Caco-2 (cell line): ENCODE measurements at regions not wholly inside any gene's neighbourhood (a gene's known extent, or its start where the extent isn't known, plus 50 kb on each side); places are given as distances from the start of the nearest gene placed in this dataset.

Experiments used
- BruUV-seq: library from RNA; stranded (reverse); fragments of 400-500 nt; replicated peaks from 2 replicates; lab custom pipeline; 2021; lab: Mats Ljungman, UMichigan
- CTCF ChIA-PET: fragments of 300-600 bp; sonication (Branson Sonifier 250); formaldehyde crosslinking; loops from one replicate; lab custom pipeline; 2022; ENCODE audit warnings: antibody characterized with exemption; lab: Charles Lee
- POLR2A ChIA-PET: fragments of 300-600 bp; sonication (Branson Sonifier 250); formaldehyde crosslinking; loops from one replicate; lab custom pipeline; 2022; ENCODE audit warnings: antibody characterized with exemption; lab: Charles Lee
- DNase-seq, 2 experiments: peaks; one replicate each; pipeline versions ENCODE4 v3.0.0 to v3.0.0-alpha.2; 2020 to 2022
- H3K27me3 ChIP-seq: replicated peaks from 2 replicates; pipeline ENCODE4 v1.6.0; 2011; ENCODE audit warnings: low read length; ENCODE audit not compliant: control insufficient read depth, insufficient read depth
- H3K36me3 ChIP-seq: 2 replicates; pipeline ENCODE4 v1.5.1; 2011; ENCODE audit warnings: low read length; ENCODE audit not compliant: control insufficient read depth, insufficient read depth
- H3K4me1 ChIP-seq: fragments of 250-450 bp; sonication (Bioruptor Pico); 2 replicates; pipeline ENCODE4 v1.5.1; 2020; ENCODE audit warnings: mild to moderate bottlenecking
- H3K4me3 ChIP-seq: 2 replicates; pipeline ENCODE4 v1.5.1; 2011; ENCODE audit warnings: low read depth, mild to moderate bottlenecking, control low read depth, low read length
- H3K9me3 ChIP-seq: fragments of 250-450 bp; sonication (Bioruptor Pico); 2 replicates; pipeline ENCODE4 v1.5.1; 2020; ENCODE audit warnings: mild to moderate bottlenecking, moderate library complexity
- H3K27ac Mint-ChIP-seq: one replicate; pipeline ENCODE4 v1.8.0; 2022; ENCODE audit warnings: mixed read lengths; ENCODE audit not compliant: unreplicated experiment
- H3K27me3 Mint-ChIP-seq: one replicate; pipeline ENCODE4 v1.8.0; 2022; ENCODE audit warnings: mixed read lengths; ENCODE audit not compliant: insufficient read depth, unreplicated experiment
- H3K36me3 Mint-ChIP-seq: one replicate; pipeline ENCODE4 v1.8.0; 2022; ENCODE audit warnings: mild to moderate bottlenecking, mixed read lengths; ENCODE audit not compliant: insufficient read depth, unreplicated experiment
- H3K4me1 Mint-ChIP-seq: one replicate; pipeline ENCODE4 v1.8.0; 2022; ENCODE audit warnings: low read depth, mixed read lengths; ENCODE audit not compliant: unreplicated experiment
- H3K4me3 Mint-ChIP-seq: one replicate; pipeline ENCODE4 v1.8.0; 2022; ENCODE audit warnings: mild to moderate bottlenecking, moderate library complexity, mixed read lengths; ENCODE audit not compliant: unreplicated experiment
- H3K9me3 Mint-ChIP-seq: one replicate; pipeline ENCODE4 v1.8.0; 2022; ENCODE audit warnings: mixed read lengths; ENCODE audit not compliant: unreplicated experiment
- CTCF ChIP-seq, 2 experiments: fragments of 200-600 bp in 1 of 2; IDR thresholded peaks; 1 replicate in 1 of 2; 2 replicates in 1 of 2; pipeline versions ENCODE4 v1.5.1 to v1.8.0; 2011 to 2022; ENCODE audit warnings: antibody characterized with exemption in 1 of 2, control low read depth in 1 of 2, inconsistent platforms in 1 of 2, low read depth in 1 of 2, low read length in 1 of 2, mild to moderate bottlenecking in 1 of 2, moderate library complexity in 1 of 2; ENCODE audit not compliant: insufficient read depth in 1 of 2, severe bottlenecking in 1 of 2, unreplicated experiment in 1 of 2
- intact Hi-C: fragments of 100-400 bp; cut with micrococcal nuclease; formaldehyde crosslinking; loops from one replicate; pipeline ENCODE4 v1.10.0; 2022; ENCODE audit not compliant: unreplicated experiment

GRCh38 chr1:4084446-4084845 is 184.4 kb upstream of the C1orf174 start:
- DNase-seq: no peak
- intact Hi-C loops: no loop called here
- no peaks in the 10 kb centered on the region for H3K9me3 Mint-ChIP-seq
- Histone ChIP-seq H3K9me3 (no peaks in the 10 kb centered on the region), H3K4me1 (no peaks in the 10 kb centered on the region), H3K4me3 (no peak overlapping the region), H3K36me3 (no peaks in the 10 kb centered on the region), H3K27me3 (no peaks in the 10 kb centered on the region)
- no peak for TF ChIP-seq CTCF (IDR thresholded peaks at IDR 0.05; ENCODE audit: insufficient read depth in 1 of 2, low read depth in 1 of 2, low read length in 1 of 2, severe bottlenecking in 1 of 2, unreplicated experiment in 1 of 2)
- no TSS peak for BruUV-seq
- H3K4me1 Mint-ChIP-seq: no peaks in the 10 kb centered on the region
- CTCF ChIA-PET: no interaction called here
- H3K4me3 Mint-ChIP-seq: no peak overlapping the region
- H3K36me3 Mint-ChIP-seq: no peaks in the 10 kb centered on the region
- H3K27me3 Mint-ChIP-seq: peaks cover 17% of the 10 kb centered on the region
- POLR2A ChIA-PET: no interaction called here
- no peak overlapping the region for H3K27ac Mint-ChIP-seq

- Histone ChIP-seq H3K4me1 (no peaks in the 10 kb centered on the region), H3K27me3 (no peaks in the 10 kb centered on the region), H3K4me3 (no peak overlapping the region), H3K36me3 (no peaks in the 10 kb centered on the region), H3K9me3 (no peaks in the 10 kb centered on the region)
- Mint-ChIP-seq H3K36me3 (no peaks in the 10 kb centered on the region), H3K27ac (no peak overlapping the region), H3K4me3 (no peak overlapping the region), H3K9me3 (no peaks in the 10 kb centered on the region), H3K27me3 (peaks cover 17% of the 10 kb centered on the region), H3K4me1 (no peaks in the 10 kb centered on the region)
- TF ChIP-seq CTCF (IDR thresholded peaks at IDR 0.05; ENCODE audit: insufficient read depth in 1 of 2, low read depth in 1 of 2, low read length in 1 of 2, severe bottlenecking in 1 of 2, unreplicated experiment in 1 of 2): no peak
- ChIA-PET POLR2A (no interaction called here), CTCF (no interaction called here)
- intact Hi-C loops: no loop called here
- DNase-seq: no peak
- BruUV-seq: no TSS peak
Observed at GRCh38 chr1:4084896-4085295, 184.8 kb upstream of the C1orf174 start.

GRCh38 chr1:4085546-4085945 is 185.5 kb upstream of the C1orf174 start:
- TF ChIP-seq CTCF (IDR thresholded peaks at IDR 0.05; ENCODE audit: insufficient read depth in 1 of 2, low read depth in 1 of 2, low read length in 1 of 2, severe bottlenecking in 1 of 2, unreplicated experiment in 1 of 2): no peak
- ChIA-PET POLR2A (no interaction called here), CTCF (no interaction called here)
- Mint-ChIP-seq H3K9me3 (no peaks in the 10 kb centered on the region), H3K27ac (no peak overlapping the region), H3K27me3 (peaks cover 15% of the 10 kb centered on the region), H3K4me3 (no peak overlapping the region), H3K36me3 (no peaks in the 10 kb centered on the region), H3K4me1 (no peaks in the 10 kb centered on the region)
- no peaks in the 10 kb centered on the region for H3K27me3 ChIP-seq
- intact Hi-C loops: no loop called here
- no peak for DNase-seq
- H3K4me1 ChIP-seq: no peaks in the 10 kb centered on the region
- no TSS peak for BruUV-seq
- no peak overlapping the region for H3K4me3 ChIP-seq
- H3K9me3 ChIP-seq: no peaks in the 10 kb centered on the region
- H3K36me3 ChIP-seq: no peaks in the 10 kb centered on the region
